ENCODE measurements at regions not wholly inside any gene's neighbourhood (a gene's known extent, or its start where the extent isn't known, plus 50 kb on each side); places are given as distances from the start of the nearest gene placed in this dataset.

DNA sequence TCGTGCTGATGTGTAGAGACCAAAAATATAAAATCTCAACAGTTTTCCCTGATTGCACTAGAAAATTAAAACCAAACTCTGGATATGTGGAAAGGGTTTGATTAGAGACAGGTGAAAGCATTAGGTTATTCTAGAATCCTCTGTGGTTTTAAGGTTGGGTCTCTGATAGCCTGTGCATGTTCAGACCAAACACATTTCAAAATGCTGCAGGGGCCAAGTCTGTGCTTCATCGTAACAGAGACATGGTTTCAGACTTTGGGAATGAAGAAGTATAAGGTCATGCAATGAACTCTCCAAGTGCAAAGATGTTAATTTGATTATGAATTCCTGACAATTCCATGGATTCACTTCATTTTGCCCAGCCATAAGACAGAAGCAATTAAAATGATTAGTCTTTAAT, 261.0 kb upstream of the KCNJ16 start:
- H3K4me3 ChIP-seq (replicated peaks; ENCODE audit: low read depth, low read length), result no peak overlapping the region
- TF ChIP-seq, protein P1, sequence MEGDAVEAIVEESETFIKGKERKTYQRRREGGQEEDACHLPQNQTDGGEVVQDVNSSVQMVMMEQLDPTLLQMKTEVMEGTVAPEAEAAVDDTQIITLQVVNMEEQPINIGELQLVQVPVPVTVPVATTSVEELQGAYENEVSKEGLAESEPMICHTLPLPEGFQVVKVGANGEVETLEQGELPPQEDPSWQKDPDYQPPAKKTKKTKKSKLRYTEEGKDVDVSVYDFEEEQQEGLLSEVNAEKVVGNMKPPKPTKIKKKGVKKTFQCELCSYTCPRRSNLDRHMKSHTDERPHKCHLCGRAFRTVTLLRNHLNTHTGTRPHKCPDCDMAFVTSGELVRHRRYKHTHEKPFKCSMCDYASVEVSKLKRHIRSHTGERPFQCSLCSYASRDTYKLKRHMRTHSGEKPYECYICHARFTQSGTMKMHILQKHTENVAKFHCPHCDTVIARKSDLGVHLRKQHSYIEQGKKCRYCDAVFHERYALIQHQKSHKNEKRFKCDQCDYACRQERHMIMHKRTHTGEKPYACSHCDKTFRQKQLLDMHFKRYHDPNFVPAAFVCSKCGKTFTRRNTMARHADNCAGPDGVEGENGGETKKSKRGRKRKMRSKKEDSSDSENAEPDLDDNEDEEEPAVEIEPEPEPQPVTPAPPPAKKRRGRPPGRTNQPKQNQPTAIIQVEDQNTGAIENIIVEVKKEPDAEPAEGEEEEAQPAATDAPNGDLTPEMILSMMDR (IDR thresholded peaks at IDR 0.05; ENCODE audit: low read length, missing control alignments), result no peak
- DNase-seq (ENCODE audit: low read depth), result no peak

DNA sequence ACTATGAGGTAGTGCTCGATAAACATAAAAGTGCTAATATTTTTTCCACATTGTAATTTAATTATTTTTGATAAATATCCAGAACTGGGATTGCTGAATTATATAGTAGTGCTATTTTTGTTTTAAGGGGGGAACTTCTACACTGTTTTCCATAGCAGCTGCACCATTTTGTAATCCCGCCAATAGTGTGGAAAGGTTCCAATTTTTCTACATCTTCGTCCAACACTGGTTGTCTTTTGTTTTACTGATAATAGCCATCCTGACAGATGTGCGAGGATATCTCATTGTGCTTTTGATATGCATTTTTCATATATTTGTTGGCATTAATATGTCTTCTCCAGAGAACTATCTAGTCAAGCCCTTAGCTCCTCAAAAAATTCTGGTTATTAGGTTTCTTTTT, 259.6 kb upstream of the KCNJ16 start:
- no peak overlapping the region for H3K4me3 ChIP-seq (replicated peaks; ENCODE audit: low read depth, low read length)
- no peak for DNase-seq (ENCODE audit: low read depth)
- TF ChIP-seq, protein P1 (IDR thresholded peaks at IDR 0.05; ENCODE audit: low read length, missing control alignments), result no peak

DNA sequence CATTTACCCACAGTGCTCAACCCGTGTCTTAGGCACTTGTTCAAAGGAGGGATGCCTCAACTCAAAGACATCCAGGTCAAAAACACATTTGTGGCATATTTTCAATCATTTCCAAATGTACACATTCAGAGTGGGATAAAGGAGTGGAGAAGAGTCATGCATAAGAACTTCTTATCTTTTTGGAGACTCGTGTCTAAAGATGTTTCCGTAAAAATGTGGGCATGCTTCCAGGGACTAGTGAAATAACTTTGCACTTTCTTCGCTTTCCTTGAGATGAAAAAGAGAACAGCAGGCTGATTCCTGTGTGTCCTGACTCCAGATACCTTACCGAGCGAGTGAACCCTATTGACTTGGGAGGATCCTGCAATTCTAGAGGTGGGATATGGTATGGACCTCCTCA, 256.6 kb upstream of the KCNJ16 start:
- DNase-seq (ENCODE audit: low read depth), result peak; percentile 35
- H3K4me3 ChIP-seq (replicated peaks; ENCODE audit: low read depth, low read length), result no peak overlapping the region
- TF ChIP-seq, protein P1 (IDR thresholded peaks at IDR 0.05; ENCODE audit: low read length, missing control alignments), result no peak

DNA sequence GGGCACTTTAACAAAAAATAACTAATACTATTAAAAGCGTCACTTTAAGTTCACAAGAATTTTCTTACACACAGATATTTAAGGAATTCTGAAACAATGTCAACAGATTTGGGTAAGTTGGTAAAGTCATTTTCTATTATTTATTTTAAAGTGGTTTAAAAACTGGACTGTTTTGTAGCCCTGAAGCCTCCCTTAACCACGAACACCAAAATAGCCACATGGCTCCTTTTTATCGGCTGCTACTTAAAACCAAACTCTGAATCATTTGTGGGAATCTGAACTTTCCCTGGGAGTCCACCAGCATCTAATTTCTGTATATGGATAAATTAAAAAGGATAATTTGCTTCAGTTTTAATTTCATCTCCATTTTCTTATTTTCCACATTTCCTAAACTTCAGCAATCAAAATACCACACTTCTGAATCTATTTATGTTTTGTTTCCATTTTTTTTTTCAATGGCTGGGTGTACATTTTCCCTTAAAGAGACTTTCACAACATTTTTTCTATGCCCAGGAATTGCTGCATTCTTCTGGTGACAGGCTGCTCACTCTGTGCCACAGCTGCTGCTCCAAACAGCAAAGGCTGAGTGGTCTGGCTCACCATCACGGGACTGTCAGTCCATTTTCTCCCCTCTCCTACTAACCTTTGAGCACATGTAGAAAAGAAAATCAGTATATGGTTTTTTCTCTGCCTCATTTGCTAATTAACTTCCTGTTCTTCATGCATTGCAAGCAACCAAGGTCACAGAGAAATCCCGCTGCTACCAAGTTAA, 255.5 kb upstream of the KCNJ16 start:
- no peak overlapping the region for H3K4me3 ChIP-seq (replicated peaks; ENCODE audit: low read depth, low read length)
- no peak for DNase-seq (ENCODE audit: low read depth)
- TF ChIP-seq, protein P1 (IDR thresholded peaks at IDR 0.05; ENCODE audit: low read length, missing control alignments), result no peak

DNA sequence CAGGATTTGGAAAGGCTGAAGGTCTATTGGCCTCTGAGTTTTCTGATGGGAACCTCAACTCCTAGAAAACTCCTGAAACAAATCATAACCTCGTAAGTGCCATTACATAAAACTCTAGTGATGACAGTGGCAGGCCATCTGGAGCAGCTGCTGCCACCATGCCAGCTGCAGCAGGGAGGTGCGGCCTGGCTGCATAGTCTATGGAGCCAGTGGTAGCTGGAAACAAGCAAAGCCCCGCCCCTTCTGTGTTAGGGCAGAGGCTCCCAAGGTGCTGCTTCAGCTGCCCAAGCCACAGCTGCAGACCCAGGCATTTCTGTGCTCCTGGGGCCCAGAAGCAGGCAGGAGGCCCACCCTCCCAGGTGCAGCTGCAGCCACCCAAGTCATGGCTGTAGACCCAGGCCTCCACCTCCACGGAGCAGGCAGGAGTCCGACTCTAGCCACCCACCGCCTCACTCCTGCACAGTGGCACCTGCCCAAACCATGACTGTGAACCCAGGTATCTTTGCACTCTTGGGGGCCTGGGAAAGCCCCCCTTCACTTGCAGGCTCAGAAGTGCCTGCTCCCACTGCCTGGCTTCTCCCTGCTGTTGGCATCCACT, 254.1 kb upstream of the KCNJ16 start:
- no peak overlapping the region for H3K4me3 ChIP-seq (replicated peaks; ENCODE audit: low read depth, low read length)
- TF ChIP-seq, protein P1 (IDR thresholded peaks at IDR 0.05; ENCODE audit: low read length, missing control alignments), result no peak
- no peak for DNase-seq (ENCODE audit: low read depth)

DNA sequence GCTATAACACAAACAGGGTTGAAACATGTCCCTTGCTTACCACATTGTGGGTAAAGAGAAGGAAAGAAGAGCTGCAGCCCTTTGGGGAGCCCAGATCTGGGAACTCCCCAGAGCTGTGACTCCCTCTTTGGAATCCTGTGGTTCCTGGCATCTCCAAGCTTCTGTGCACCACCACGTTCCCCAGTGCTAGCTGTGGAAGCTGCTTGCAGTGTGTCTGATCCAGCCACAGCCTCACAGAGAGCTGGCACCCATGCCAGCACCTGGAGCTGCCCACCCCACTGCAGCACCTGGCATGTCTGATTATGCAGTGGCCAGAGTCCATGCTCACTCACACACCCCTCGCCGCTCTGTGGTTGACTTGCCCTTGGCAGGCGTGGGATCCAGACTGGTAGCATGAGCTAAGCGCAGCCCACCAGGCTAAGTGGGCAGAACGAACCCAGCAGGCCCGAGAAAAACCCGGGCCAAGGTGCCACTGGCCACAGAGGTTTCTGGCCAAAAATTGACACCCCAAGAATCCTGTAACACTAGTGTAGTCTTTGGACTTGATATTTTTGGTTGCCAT, 252.6 kb upstream of the KCNJ16 start:
- H3K4me3 ChIP-seq (replicated peaks; ENCODE audit: low read depth, low read length), result no peak overlapping the region
- no peak for DNase-seq (ENCODE audit: low read depth)
- TF ChIP-seq, protein P1 (IDR thresholded peaks at IDR 0.05; ENCODE audit: low read length, missing control alignments), result no peak

Data from fibroblast of pulmonary artery (primary cell).